B cell (primary cell): ENCODE measurements at regions not wholly inside any gene's neighbourhood (a gene's known extent, or its start where the extent isn't known, plus 50 kb on each side); places are given as distances from the start of the nearest gene placed in this dataset.

Source experiments
- ATAC-seq: fragments of 200-7000 bp; cut with Tn5 transposase; one replicate; pipeline ENCODE4 v1.10.0; 2021; ENCODE audit warnings: low read depth, mild to moderate bottlenecking, moderate number of reproducible peaks, moderate library complexity
- CTCF ChIA-PET: fragments of 350-600 bp; sonication (Branson Sonifier 250); formaldehyde crosslinking; loops from one replicate; lab custom pipeline; 2021; ENCODE audit warnings: antibody characterized with exemption, inconsistent platforms; lab: Charles Lee
- POLR2A ChIA-PET: fragments of 350-600 bp; sonication (Branson Sonifier 250); formaldehyde crosslinking; loops from one replicate; lab custom pipeline; 2021; ENCODE audit warnings: antibody characterized with exemption; lab: Charles Lee
- DNase-seq: peaks from one replicate; pipeline ENCODE4 v3.0.0; 2013
- H2AFZ ChIP-seq: 2 replicates; pipeline ENCODE4 v1.6.1; 2012; ENCODE audit warnings: mild to moderate bottlenecking, low read depth, low read length; ENCODE audit not compliant: insufficient read depth, poor library complexity, severe bottlenecking
- H3K27ac ChIP-seq, 2 donors: 1 replicate in 1 of 2; 2 replicates in 1 of 2; pipeline ENCODE4 v1.5.1; 2012 to 2013; ENCODE audit warnings: low read length in 2 of 2, mild to moderate bottlenecking in 2 of 2, moderate library complexity in 1 of 2
- H3K27me3 ChIP-seq, 4 experiments: fragments of 200-600 bp in 1 of 4; sonication (generic) in 1 of 4; replicated peaks in 1 of 4; 1 replicate in 2 of 4; 2 replicates in 2 of 4; pipeline versions ENCODE4 v1.6.1 to v1.7.0; 2013 to 2016; ENCODE audit warnings: low read length in 3 of 4, mild to moderate bottlenecking in 2 of 4, mixed read lengths in 1 of 4, moderate library complexity in 1 of 4; ENCODE audit not compliant: insufficient read depth in 4 of 4, control insufficient read depth in 3 of 4; ENCODE audit errors: control extremely low read depth in 1 of 4
- H3K36me3 ChIP-seq, 2 experiments: replicated peaks in 1 of 2; 1 replicate in 1 of 2; 2 replicates in 1 of 2; pipeline versions ENCODE4 v1.6.1 to v1.7.1; 2013; ENCODE audit warnings: low read length in 1 of 2; ENCODE audit not compliant: insufficient read depth in 2 of 2, control insufficient read depth in 1 of 2; ENCODE audit errors: control extremely low read depth in 1 of 2, extremely low read depth in 1 of 2
- H3K4me1 ChIP-seq, 2 donors: fragments of 200-600 bp in 1 of 2; sonication (generic) in 1 of 2; 1 replicate in 1 of 2; 2 replicates in 1 of 2; pipeline versions ENCODE4 v1.5.1 to v1.6.1; 2013 to 2017; ENCODE audit warnings: low read length in 2 of 2; ENCODE audit not compliant: control insufficient read depth in 2 of 2, insufficient read depth in 2 of 2
- H3K4me2 ChIP-seq: replicated peaks from 2 replicates; pipeline ENCODE3; 2012; ENCODE audit warnings: mild to moderate bottlenecking, low read depth, low read length; ENCODE audit not compliant: poor library complexity, severe bottlenecking
- H3K4me3 ChIP-seq, 5 experiments: fragments of 200-600 bp in 1 of 5; sonication (generic) in 1 of 5; 1 replicate in 3 of 5; 2 replicates in 2 of 5; pipeline versions ENCODE4 v1.5.1 to v1.7.0; 2011 to 2016; ENCODE audit warnings: low read length in 4 of 5, mild to moderate bottlenecking in 4 of 5, low read depth in 2 of 5, control low read depth in 1 of 5, moderate library complexity in 1 of 5; ENCODE audit not compliant: insufficient read depth in 1 of 5; ENCODE audit errors: control extremely low read depth in 1 of 5, extremely low read depth in 1 of 5
- H3K79me2 ChIP-seq: fragments of 200-600 bp; sonication (generic); one replicate; pipeline ENCODE4 v1.6.0; 2016; ENCODE audit warnings: low read length; ENCODE audit not compliant: control insufficient read depth, insufficient read depth
- H3K9ac ChIP-seq: fragments of 200-600 bp; sonication (generic); 2 replicates; pipeline ENCODE4 v1.6.1; 2017; ENCODE audit warnings: mild to moderate bottlenecking, low read length, moderate library complexity
- H3K9me3 ChIP-seq, 3 donors: one replicate each; pipeline versions ENCODE4 v1.6.1 to v1.7.1; 2013; ENCODE audit warnings: low read length in 2 of 3; ENCODE audit not compliant: control insufficient read depth in 2 of 3, insufficient read depth in 1 of 3; ENCODE audit errors: control extremely low read depth in 1 of 3
- H4K20me1 ChIP-seq: 2 replicates; pipeline ENCODE4 v1.6.0; 2012; ENCODE audit warnings: mild to moderate bottlenecking, low read length; ENCODE audit not compliant: insufficient read depth, control insufficient read depth, poor library complexity, severe bottlenecking
- H3K27ac Mint-ChIP-seq: one replicate; pipeline ENCODE4 v1.8.0; 2021; ENCODE audit warnings: mixed read lengths
- H3K27me3 Mint-ChIP-seq: one replicate; pipeline ENCODE4 v1.8.0; 2021; ENCODE audit warnings: mixed read lengths
- H3K4me1 Mint-ChIP-seq: one replicate; pipeline ENCODE4 v1.8.0; 2021; ENCODE audit warnings: mixed read lengths
- H3K4me3 Mint-ChIP-seq: one replicate; pipeline ENCODE4 v1.8.0; 2021; ENCODE audit warnings: mixed read lengths
- H3K9me3 Mint-ChIP-seq: one replicate; pipeline ENCODE4 v1.8.0; 2022; ENCODE audit warnings: mixed read lengths; ENCODE audit not compliant: insufficient read depth
- EZH2 ChIP-seq: IDR thresholded peaks from 2 replicates; pipeline ENCODE4 v1.6.1; 2012; ENCODE audit warnings: borderline replicate concordance, low read depth, mild to moderate bottlenecking, moderate library complexity, low read length; ENCODE audit not compliant: insufficient read depth, poor library complexity, severe bottlenecking
- whole genome bisulfite sequencing: methylation state at CpG from one replicate; pipeline ENCODE4 v1.1.5; 2013; ENCODE audit warnings: missing lambda C conversion rate; ENCODE audit not compliant: insufficient coverage; 5-methylcytosine and 5-hydroxymethylcytosine counted together
- intact Hi-C: fragments of 100-400 bp; cut with micrococcal nuclease; formaldehyde crosslinking; loops from one replicate; pipeline ENCODE4 v1.10.0; 2022
- TF ChIP-seq, protein P1 (sequence below): fragments of 200-600 bp; IDR thresholded peaks from one replicate; pipeline ENCODE4 v1.8.0; 2022; ENCODE audit warnings: antibody characterized with exemption, mild to moderate bottlenecking

DNA sequence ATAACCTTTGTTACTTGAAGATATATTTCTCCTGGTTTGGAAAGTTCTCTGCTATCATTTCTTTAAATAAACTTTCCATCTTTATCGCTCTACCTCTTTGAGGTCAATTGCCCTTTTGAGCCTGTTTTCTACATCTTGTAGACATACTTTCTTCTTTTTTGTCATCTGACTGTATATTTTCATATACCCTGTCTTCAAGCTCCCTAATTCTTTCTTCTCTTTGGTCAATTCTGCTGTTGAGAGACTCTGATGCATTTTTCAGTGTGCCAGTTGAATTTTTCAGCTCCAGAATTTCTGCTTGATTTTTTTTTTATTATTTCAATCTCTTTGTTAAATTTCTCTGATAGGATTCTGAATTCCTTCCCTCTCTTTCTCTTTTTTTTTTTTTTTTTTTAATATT lies 511.2 kb upstream of the GRAMD2B start:
- Histone ChIP-seq H3K9me3 (peaks cover 0 to 10% (median 0%) of the 10 kb centered on the region in 3 donors), H3K27ac (no peak overlapping the region), H3K4me2 (no peak overlapping the region), H4K20me1 (no peaks in the 10 kb centered on the region), H3K27me3 (peaks cover 0 to 7% (median 0%) of the 10 kb centered on the region in 4 experiments), H3K4me3 (no peak overlapping the region), H3K79me2 (no peaks in the 10 kb centered on the region), H2AFZ (no peak overlapping the region), H3K9ac (no peak overlapping the region), H3K4me1 (no peaks in the 10 kb centered on the region), H3K36me3 (no peaks in the 10 kb centered on the region)
- WGBS = no CpG with 5 or more reads among the region's 1 CpG
- no peak for TF ChIP-seq EZH2
- ChIA-PET POLR2A (no interaction called here), CTCF (interaction anchor here (0.7 kb wide), 1 partner anchor 127 kb away, joined by 3 read pairs; no protein-coding TSS in a partner anchor)
- H3K27ac Mint-ChIP-seq = no peak overlapping the region
- peaks cover 14% of the 10 kb centered on the region for H3K27me3 Mint-ChIP-seq
- no peak for DNase-seq
- peaks cover 4% of the 10 kb centered on the region for H3K9me3 Mint-ChIP-seq
- no peak overlapping the region for H3K4me3 Mint-ChIP-seq
- H3K4me1 Mint-ChIP-seq = no peaks in the 10 kb centered on the region
- no peak for ATAC-seq
- intact Hi-C loops = no loop called here

DNA sequence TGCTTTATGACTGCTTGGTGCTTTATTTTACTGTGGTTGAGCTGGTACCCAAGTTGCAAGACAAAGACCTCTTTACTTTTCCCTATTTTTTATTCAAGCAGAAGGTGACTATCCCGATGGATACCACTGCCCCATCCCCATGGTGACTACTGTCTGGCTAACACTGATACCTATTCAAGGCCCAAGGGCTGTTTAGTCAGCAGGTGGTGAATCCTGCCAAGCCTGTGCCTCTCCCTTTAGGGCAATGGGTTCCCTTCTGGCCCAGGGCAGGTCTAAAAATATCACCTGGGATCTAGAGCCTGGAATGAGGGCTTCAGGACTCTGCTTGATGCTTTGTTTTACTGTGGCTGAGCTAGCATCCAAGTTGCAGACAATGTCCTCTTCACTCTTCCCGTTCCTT lies 510.0 kb upstream of the GRAMD2B start:
- no peak overlapping the region for H3K4me3 Mint-ChIP-seq
- no peak for DNase-seq
- Histone ChIP-seq H3K4me3 (no peak overlapping the region), H3K4me1 (no peaks in the 10 kb centered on the region), H4K20me1 (no peaks in the 10 kb centered on the region), H3K9me3 (peaks cover 0 to 10% (median 0%) of the 10 kb centered on the region in 3 donors), H3K27ac (no peak overlapping the region), H3K4me2 (no peak overlapping the region), H3K9ac (no peak overlapping the region), H2AFZ (no peak overlapping the region), H3K79me2 (no peaks in the 10 kb centered on the region), H3K36me3 (no peaks in the 10 kb centered on the region), H3K27me3 (peaks cover 0 to 7% (median 0%) of the 10 kb centered on the region in 4 experiments)
- H3K27me3 Mint-ChIP-seq = peaks cover 14% of the 10 kb centered on the region
- no peak for TF ChIP-seq EZH2
- TF ChIP-seq, protein P1, sequence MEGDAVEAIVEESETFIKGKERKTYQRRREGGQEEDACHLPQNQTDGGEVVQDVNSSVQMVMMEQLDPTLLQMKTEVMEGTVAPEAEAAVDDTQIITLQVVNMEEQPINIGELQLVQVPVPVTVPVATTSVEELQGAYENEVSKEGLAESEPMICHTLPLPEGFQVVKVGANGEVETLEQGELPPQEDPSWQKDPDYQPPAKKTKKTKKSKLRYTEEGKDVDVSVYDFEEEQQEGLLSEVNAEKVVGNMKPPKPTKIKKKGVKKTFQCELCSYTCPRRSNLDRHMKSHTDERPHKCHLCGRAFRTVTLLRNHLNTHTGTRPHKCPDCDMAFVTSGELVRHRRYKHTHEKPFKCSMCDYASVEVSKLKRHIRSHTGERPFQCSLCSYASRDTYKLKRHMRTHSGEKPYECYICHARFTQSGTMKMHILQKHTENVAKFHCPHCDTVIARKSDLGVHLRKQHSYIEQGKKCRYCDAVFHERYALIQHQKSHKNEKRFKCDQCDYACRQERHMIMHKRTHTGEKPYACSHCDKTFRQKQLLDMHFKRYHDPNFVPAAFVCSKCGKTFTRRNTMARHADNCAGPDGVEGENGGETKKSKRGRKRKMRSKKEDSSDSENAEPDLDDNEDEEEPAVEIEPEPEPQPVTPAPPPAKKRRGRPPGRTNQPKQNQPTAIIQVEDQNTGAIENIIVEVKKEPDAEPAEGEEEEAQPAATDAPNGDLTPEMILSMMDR = no peak
- intact Hi-C loops = no loop called here
- ATAC-seq = no peak
- H3K27ac Mint-ChIP-seq = no peak overlapping the region
- ChIA-PET POLR2A (no interaction called here), CTCF (no interaction called here)
- 100% methylated on average over 1 of the region's 2 CpGs for WGBS
- H3K4me1 Mint-ChIP-seq = no peaks in the 10 kb centered on the region
- peaks cover 4% of the 10 kb centered on the region for H3K9me3 Mint-ChIP-seq
